Progenitor cell of endocrine pancreas (in vitro differentiated cells): ENCODE measurements at regions not wholly inside any gene's neighbourhood (a gene's known extent, or its start where the extent isn't known, plus 50 kb on each side); places are given as distances from the start of the nearest gene placed in this dataset.
A peak's percentile ranks its signal among the peaks of the same experiment; 100 is the strongest.

ENCODE experiments used
- DNase-seq: peaks from one replicate; pipeline ENCODE4 v3.0.0; 2021; ENCODE audit warnings: low spot score; ENCODE audit not compliant: unreplicated experiment
- H3K27ac Mint-ChIP-seq: 2 replicates; pipeline ENCODE4 v1.8.0; 2021; ENCODE audit warnings: mild to moderate bottlenecking, moderate library complexity, mixed read lengths
- H3K27me3 Mint-ChIP-seq: 2 replicates; pipeline ENCODE4 v1.8.0; 2021; ENCODE audit warnings: mixed read lengths
- H3K36me3 Mint-ChIP-seq: 2 replicates; pipeline ENCODE4 v1.8.0; 2022; ENCODE audit warnings: mixed read lengths; ENCODE audit not compliant: insufficient read depth
- H3K4me1 Mint-ChIP-seq: 2 replicates; pipeline ENCODE4 v1.8.0; 2021; ENCODE audit warnings: low read depth, mixed read lengths
- H3K4me3 Mint-ChIP-seq: 2 replicates; pipeline ENCODE4 v1.8.0; 2021; ENCODE audit warnings: low read depth, mild to moderate bottlenecking, moderate library complexity, mixed read lengths
- H3K9me3 Mint-ChIP-seq: 2 replicates; pipeline ENCODE4 v1.8.0; 2021; ENCODE audit warnings: low read depth, mixed read lengths
- CTCF ChIP-seq: fragments of 200-600 bp; sonication (generic); IDR thresholded peaks from one replicate; pipeline ENCODE4 v1.5.0; 2021; ENCODE audit warnings: antibody characterized with exemption, mild to moderate bottlenecking; ENCODE audit not compliant: unreplicated experiment

- Mint-ChIP-seq H3K36me3 (peaks cover 14% of the 10 kb centered on the region), H3K4me1 (peaks cover 7% of the 10 kb centered on the region), H3K27ac (no peak overlapping the region), H3K4me3 (peak overlapping the region; percentile 5), H3K9me3 (peaks cover 11% of the 10 kb centered on the region), H3K27me3 (no peaks in the 10 kb centered on the region)
- DNase-seq = no peak
- TF ChIP-seq CTCF = no peak
Measured at GRCh38 chr16:72666267-72666666, 381.7 kb downstream of the ZFHX3 start.

- Mint-ChIP-seq H3K36me3 (peaks cover 11% of the 10 kb centered on the region), H3K27me3 (no peaks in the 10 kb centered on the region), H3K9me3 (peaks cover 8% of the 10 kb centered on the region), H3K4me3 (peak overlapping the region; percentile 95), H3K4me1 (peaks cover 7% of the 10 kb centered on the region), H3K27ac (no peak overlapping the region)
- TF ChIP-seq CTCF = no peak
- no peak for DNase-seq
Measured at GRCh38 chr16:72665701-72666100, 382.2 kb downstream of the ZFHX3 start.

GRCh38 chr16:72664509-72665408 lies 383.2 kb downstream of the ZFHX3 start:
- peaks cover 7% of the 10 kb centered on the region for H3K4me1 Mint-ChIP-seq
- peak overlapping the region; percentile 98 for H3K27ac Mint-ChIP-seq
- TF ChIP-seq CTCF = no peak
- H3K4me3 Mint-ChIP-seq = peak overlapping the region; percentile 95
- peaks cover 6% of the 10 kb centered on the region for H3K36me3 Mint-ChIP-seq
- H3K27me3 Mint-ChIP-seq = no peaks in the 10 kb centered on the region
- DNase-seq = peak; percentile 91
- peaks cover 8% of the 10 kb centered on the region for H3K9me3 Mint-ChIP-seq

GRCh38 chr16:72664056-72664508 lies 383.8 kb downstream of the ZFHX3 start:
- Mint-ChIP-seq H3K27ac (peak overlapping the region; percentile 98), H3K36me3 (peaks cover 4% of the 10 kb centered on the region), H3K9me3 (peaks cover 6% of the 10 kb centered on the region), H3K4me3 (peak overlapping the region; percentile 95), H3K27me3 (no peaks in the 10 kb centered on the region), H3K4me1 (peaks cover 7% of the 10 kb centered on the region)
- TF ChIP-seq CTCF = no peak
- DNase-seq = no peak

GRCh38 chr16:72658888-72659717 lies 388.8 kb downstream of the ZFHX3 start:
- peaks cover 5% of the 10 kb centered on the region for H3K9me3 Mint-ChIP-seq
- no peak for TF ChIP-seq CTCF
- H3K27ac Mint-ChIP-seq = no peak overlapping the region
- DNase-seq = no peak
- peaks cover 3% of the 10 kb centered on the region for H3K36me3 Mint-ChIP-seq
- peaks cover 2% of the 10 kb centered on the region for H3K4me1 Mint-ChIP-seq
- no peaks in the 10 kb centered on the region for H3K27me3 Mint-ChIP-seq
- H3K4me3 Mint-ChIP-seq = no peak overlapping the region
